ENCODE measurements at regions not wholly inside any gene's neighbourhood (a gene's known extent, or its start where the extent isn't known, plus 50 kb on each side); places are given as distances from the start of the nearest gene placed in this dataset.
A peak's percentile ranks its signal among the peaks of the same experiment; 100 is the strongest.
"Not testable (repeated sequence)": the region's sequence is repeated elsewhere in the genome, so short reads cannot be mapped to it uniquely, and the experiment has no call there.

DNA sequence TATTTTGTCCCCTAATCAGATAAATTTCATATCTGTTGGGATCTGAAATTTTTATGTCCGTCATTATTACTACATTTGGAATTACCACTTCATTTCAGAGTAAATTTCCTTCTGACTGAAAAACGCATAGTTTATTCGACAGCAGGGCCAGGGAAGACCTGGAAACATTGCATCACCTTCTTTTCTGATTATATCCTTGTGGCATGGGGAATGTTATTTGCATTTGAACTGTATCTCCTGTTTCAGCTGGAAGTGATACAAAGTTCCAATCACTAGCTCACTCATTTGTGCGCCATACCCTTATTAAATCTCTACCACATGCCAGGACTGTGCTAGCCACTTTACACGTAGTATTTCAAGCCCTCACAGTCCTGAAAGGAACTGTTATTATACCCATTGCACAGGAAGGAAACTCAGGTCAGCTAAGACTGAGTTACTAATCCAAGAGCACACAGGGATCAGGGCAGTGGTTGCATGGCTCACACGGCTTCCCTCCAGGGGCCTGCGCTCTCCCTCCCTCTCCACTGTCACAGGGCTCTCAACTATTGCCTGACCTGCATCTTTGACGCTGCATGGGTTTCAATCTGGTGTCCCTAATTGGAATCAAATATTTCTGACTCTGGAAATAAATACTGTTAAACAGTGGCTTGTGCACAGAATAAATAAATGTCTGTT lies 84.4 kb upstream of the NANOS1 start:
- DNase-seq (ENCODE audit: low spot score) (peak; percentile 1), ATAC-seq (no peak)

- peak; percentile 35 for DNase-seq (ENCODE audit: low spot score)
Measured at GRCh38 chr10:118948786-118949185, 80.7 kb upstream of the NANOS1 start.

DNA sequence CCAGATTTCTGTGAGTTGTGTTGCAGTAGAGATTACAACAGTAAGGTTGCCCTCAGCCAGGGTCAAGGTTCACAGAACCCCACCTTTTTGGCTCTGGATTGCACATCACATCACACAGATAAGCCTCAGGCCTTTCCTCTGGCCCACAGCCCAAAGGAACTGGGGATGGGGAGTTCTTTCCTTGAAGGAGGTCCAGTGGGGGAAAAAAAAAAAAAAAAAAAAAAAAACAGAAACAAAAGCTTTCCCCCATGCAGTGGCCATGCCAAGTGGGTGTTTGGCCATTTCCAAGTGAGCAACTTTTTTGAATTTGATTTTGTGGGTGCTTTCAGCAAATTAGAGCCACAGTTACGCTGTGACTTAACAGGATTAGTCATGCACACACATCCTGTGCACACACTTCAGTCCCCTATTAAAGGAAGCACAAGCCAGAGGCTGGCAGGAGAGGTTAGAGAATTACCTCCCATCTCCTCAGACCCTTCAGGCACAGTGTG lies 79.3 kb upstream of the NANOS1 start:
- ATAC-seq (peak; percentile 33), DNase-seq (ENCODE audit: low spot score) (peak; percentile 28)

More at GRCh38 chr10:118948786-118949185, 80.7 kb upstream of the NANOS1 start:
- ATAC-seq: no peak

GRCh38 chr10:118950997-118951637 lies 78.4 kb upstream of the NANOS1 start:
- DNase-seq (ENCODE audit: low spot score) (no peak), ATAC-seq (no peak)

DNA sequence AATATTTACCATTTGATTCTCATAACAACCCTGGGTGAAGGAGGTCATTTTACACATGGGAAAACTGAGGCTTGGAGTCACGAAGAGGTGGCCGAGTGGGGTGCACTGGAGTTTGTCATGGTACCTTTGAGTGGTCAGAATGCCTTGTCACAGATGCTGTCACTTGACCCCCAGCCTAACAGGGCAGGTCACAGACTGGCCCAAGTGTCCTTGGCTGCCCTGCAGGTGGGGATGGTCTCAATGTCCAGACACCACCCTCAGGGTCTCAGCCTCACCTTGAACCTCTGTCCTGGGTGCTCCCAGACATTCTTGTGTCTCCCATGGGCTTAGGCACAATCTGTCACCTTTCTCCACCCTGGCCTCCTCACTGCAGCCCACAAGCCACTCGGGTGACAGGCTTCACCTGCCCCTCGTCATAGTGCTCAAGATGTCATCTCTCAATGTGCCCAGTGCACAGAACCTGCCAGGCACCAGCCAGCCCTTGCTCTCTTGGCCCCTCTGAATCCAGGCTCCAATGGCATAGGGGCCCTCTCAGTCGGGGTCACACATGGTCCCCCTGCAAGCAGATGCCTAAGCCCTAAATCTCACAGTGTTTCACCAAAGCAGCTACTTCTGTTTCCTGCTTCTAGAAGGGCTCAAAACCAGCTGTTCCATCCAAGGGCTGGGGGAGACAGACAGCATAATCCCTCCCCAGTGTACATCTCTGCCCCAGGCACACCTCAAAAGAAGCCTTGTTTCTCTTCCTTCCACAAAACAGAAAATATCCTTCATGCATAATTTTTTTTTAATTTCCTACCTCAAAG lies 76.8 kb upstream of the NANOS1 start:
- ATAC-seq (no peak), DNase-seq (ENCODE audit: low spot score) (peak; percentile 22)

GRCh38 chr10:118953598-118954393 lies 75.7 kb upstream of the NANOS1 start:
- DNase-seq (ENCODE audit: low spot score) (peak; percentile 32), ATAC-seq (no peak)

DNA sequence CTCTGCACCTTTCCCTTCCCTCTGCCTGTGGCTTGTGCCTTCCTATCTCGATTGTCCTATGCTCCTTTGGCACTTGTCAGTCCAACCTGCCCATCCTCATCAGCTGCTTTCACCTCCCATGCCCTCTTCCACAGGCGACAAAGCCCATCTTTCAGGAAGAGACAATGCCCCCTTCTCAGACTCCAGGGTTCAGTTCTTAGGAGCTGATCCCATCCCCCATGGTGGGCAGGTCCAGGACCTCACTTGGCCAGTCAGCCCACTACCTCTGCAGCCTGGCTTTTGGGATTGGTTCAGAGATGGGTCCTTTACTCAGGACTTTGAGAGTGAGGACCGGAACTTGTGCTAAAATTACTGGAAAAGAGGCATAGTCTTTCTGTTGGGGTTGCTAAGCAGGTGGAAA lies 74.0 kb upstream of the NANOS1 start:
- DNase-seq (ENCODE audit: low spot score) (peak; percentile 22), ATAC-seq (no peak)

GRCh38 chr10:118955951-118956801 lies 73.3 kb upstream of the NANOS1 start:
- DNase-seq (ENCODE audit: low spot score) (peak; percentile 35), ATAC-seq (no peak)

DNA sequence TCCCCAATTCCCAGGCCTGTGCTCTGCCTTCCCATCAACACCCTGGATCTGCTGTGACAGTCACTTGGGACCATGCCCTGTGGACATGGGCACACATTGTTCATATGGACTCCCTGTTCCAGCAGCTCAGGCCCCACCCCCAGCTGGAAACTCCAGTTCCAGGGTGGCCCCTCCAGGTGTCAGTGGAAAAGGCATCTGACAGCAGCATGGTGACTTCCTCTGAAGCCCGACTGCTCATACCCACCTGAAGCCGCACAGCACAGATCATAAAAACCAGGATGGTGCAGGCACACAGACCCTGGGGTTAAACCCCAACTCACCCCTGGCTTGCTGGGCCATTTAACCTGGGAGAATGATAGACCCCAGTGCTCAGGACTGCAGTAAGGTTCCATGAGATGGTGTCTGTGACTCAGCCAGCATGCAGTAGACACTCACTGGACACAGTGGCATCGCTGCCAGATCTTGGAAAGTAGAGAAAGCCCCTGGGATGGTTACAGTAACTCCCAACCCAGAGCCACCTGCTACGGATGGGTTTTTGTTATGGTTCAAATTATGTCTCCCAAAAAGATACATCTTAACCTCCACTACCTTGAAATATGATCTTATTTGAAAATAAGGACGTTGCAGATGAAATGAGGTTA lies 72.6 kb upstream of the NANOS1 start:
- ATAC-seq (no peak), DNase-seq (ENCODE audit: low spot score) (no peak)

DNA sequence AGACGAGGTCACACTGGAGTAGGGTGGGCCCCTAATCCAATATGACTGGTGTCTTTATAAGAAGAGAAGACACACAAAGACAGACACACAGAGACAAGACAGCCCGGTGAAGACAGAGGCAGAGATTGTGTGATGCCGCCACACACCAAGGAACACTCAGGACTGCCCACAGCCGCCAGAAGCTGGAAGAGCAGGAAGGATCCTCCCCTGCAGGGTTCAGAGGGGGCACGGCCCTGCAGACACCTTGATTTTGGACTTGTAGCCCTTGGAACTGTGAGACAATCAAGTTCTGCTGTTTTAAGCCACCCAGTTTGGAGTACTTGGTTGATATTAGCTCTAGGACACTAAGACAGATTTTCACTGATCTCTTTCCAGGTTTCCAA lies 72.1 kb upstream of the NANOS1 start:
- ATAC-seq: no peak
- DNase-seq (ENCODE audit: low spot score): peak; percentile 15

DNA sequence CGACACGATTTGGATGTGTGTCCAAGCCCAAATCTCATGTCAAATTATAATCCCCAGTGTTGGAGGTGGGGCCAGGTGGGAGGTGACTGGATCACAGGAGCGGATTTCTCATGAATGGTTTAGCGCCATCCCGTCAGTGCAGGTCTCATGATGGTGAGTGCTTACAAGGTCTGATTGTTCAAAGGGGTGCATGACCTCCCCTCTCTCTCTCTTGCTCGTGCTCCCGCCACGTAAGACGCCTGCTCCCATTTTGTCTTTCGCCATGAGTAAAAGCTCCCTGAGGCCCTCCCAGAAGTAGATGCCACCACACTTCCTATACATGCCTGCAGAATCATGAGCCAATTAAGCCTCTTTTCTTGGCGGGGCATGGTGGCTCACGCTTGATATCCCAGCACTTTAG lies 71.5 kb upstream of the NANOS1 start:
- peak; percentile 32 for DNase-seq (ENCODE audit: low spot score)
- ATAC-seq: no peak

DNA sequence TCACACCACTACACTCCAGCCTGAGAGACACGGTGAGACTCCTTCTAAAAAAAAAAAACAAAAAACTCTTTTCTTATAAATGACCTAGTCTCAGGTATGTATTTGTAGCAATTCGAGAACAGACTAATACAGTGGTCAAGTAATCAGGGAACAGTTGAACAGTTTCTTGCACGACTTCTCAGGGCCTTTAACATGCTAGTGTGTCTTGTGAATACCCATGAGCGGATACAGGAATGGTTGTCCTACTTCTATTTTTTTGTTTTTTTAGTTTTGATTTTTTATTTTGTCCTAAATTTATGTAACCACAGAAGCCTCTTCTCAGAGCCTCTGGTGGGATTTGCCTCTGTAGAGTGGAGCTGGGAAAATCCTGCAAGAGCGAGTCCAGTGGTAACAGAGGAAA lies 71.0 kb upstream of the NANOS1 start:
- DNase-seq (ENCODE audit: low spot score) (peak; percentile 7), ATAC-seq (no peak)

- DNase-seq (ENCODE audit: low spot score) (peak; percentile 56), ATAC-seq (peak; percentile 90)
Measured at GRCh38 chr10:118958984-118959925, 70.3 kb upstream of the NANOS1 start.

DNA sequence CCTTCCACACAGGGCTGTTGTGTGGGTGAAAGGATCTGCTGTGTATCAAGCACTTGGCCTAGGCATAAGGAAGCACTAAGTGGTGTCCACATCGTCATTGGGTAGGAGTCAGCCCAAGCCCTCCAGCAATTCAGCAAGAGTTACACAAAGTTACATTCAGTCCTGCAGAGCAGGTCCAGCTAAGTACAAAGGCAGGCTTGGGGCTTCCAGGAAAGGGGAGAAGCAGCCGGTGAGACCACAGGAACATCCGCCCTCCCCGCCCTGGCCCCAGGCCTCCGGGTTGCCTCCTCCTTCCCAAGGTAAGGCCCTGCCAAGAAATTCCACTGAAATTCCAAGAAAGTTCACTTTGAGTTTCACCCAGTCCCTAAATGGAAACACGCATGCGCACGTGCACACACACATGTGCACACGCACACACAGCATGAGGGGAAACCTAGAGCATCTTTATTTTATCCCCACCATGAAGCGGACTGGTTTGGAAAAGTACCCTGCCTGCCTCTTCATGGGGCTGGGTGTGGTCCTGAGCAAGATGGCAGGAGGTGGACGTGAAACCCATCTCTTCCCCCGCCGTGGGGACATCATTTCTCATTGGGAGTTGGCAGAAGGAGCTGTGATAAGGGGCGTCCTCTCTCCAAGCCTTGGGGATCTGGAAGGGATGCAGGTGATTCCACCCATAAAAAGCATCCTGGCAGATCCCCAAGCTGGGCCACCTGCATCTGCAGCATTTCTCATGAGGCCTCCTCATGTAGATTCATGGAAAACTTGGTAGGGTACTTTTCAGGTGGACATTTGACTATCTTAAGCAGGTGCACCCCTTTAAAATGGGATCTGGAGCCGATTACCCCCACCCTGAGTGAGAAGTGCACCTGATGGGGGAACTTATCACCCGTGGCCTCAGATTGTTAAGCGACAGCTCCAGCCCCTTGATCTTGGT lies 69.1 kb upstream of the NANOS1 start:
- ATAC-seq: no peak
- peak; percentile 43 for DNase-seq (ENCODE audit: low spot score)

DNA sequence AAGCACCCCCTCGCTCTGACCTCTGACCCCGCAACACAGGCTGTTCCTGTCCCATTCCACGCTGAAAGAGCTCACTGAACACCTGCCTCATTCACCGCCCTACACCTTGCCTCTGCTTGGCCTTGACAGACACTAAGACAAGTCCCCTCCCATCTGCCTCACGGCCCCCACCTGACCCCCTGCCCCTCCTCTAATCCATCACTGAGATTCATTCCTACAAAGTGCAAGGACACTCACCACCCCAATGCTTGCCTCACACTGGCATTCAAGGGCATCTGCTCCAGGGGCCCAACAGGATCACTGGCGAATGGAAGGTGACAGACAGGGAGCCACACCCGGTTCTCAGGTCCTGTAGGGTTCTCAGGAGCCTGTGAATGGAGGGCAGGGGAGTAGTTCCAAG lies 68.1 kb upstream of the NANOS1 start:
- no peak for ATAC-seq

GRCh38 chr10:118962331-118962868 lies 67.1 kb upstream of the NANOS1 start:
- ATAC-seq; DNase-seq (ENCODE audit: low spot score): not testable (repeated sequence)

More for the DNA sequence above, 68.1 kb upstream of the NANOS1 start:
- no peak for DNase-seq (ENCODE audit: low spot score)

DNA sequence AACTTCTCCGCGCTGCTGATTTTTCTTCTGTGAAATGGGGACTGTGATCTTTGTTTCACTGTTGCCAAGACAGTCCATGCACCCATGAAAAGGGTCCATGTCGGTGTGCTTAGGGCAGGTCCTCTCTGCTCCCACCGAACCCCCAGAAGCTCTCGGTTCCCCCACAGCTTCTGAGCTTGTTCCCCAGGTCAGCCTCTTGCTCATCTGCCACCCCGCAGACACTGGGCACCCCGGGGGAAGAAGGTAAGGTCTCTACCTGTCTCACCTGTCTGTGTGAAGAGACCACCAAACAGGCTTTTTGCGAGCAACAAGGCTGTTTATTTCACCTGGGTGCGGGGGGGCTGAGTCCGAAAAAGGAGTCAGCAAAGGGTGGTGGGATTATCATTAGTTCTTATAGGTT lies 66.2 kb upstream of the NANOS1 start:
- ATAC-seq (no peak), DNase-seq (ENCODE audit: low spot score) (no peak)

Data from left lobe of liver (tissue), 2 donors.